Neural progenitor cell (in vitro differentiated cells): ENCODE measurements at regions not wholly inside any gene's neighbourhood (a gene's known extent, or its start where the extent isn't known, plus 50 kb on each side); places are given as distances from the start of the nearest gene placed in this dataset.
"Not testable (repeated sequence)": the region's sequence is repeated elsewhere in the genome, so short reads cannot be mapped to it uniquely, and the experiment has no call there.

Experiments
- EZH2 ChIP-seq: fragments of 200-600 bp; sonication (generic); IDR thresholded peaks from 2 replicates; pipeline ENCODE4 v1.6.1; 2017; ENCODE audit warnings: antibody characterized with exemption, mild to moderate bottlenecking, moderate library complexity
- EZH2phosphoT487 ChIP-seq: fragments of 200-600 bp; sonication (generic); IDR thresholded peaks from 2 replicates; pipeline ENCODE4 v1.6.1; 2017; ENCODE audit warnings: antibody characterized with exemption
- TF ChIP-seq, protein P1 (sequence below): fragments of 200-600 bp; sonication (generic); IDR thresholded peaks from 2 replicates; pipeline ENCODE4 v1.5.1; 2017; ENCODE audit warnings: antibody characterized with exemption, mild to moderate bottlenecking

DNA sequence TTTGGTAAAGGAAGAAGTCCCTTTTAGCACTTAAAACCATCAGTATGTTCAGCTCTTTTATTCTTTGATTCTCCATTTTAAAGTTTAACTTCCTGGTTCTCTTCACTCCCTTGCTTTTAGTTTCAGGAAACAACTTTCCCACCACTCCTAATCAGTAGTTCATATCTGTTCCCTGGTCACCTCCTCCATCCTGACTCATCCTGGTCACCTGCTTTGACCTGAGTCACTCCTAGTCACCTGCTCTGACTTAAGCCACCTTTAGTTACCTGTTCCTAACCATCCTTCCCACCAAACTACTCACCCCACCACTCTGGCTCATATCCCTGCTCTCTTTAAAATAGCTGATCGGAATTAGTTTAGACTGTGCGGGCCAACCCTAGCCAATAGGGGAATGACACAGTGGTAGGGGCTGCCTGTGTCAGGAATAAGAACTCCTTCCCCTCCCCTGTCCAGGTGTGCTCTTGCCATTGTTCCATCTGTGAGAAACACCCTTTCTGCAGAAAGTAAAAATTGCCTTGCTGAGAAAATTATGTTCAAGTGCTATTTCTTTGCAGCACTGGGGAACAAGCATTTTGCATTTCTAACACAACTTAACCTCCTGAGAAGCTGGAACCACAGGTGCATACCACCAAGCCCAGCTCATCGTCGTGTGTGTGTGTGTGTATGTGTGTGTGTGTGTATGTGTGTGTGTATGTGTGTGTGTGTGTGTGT, 204.0 kb upstream of the MAOA start:
- TF ChIP-seq, protein P1, sequence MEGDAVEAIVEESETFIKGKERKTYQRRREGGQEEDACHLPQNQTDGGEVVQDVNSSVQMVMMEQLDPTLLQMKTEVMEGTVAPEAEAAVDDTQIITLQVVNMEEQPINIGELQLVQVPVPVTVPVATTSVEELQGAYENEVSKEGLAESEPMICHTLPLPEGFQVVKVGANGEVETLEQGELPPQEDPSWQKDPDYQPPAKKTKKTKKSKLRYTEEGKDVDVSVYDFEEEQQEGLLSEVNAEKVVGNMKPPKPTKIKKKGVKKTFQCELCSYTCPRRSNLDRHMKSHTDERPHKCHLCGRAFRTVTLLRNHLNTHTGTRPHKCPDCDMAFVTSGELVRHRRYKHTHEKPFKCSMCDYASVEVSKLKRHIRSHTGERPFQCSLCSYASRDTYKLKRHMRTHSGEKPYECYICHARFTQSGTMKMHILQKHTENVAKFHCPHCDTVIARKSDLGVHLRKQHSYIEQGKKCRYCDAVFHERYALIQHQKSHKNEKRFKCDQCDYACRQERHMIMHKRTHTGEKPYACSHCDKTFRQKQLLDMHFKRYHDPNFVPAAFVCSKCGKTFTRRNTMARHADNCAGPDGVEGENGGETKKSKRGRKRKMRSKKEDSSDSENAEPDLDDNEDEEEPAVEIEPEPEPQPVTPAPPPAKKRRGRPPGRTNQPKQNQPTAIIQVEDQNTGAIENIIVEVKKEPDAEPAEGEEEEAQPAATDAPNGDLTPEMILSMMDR, result not testable (repeated sequence)
- TF ChIP-seq EZH2, EZH2phosphoT487: not testable (repeated sequence)
